ENCODE measurements at regions not wholly inside any gene's neighbourhood (a gene's known extent, or its start where the extent isn't known, plus 50 kb on each side); places are given as distances from the start of the nearest gene placed in this dataset.

- TF ChIP-seq JUN (IDR thresholded peaks at IDR 0.05; ENCODE audit: low read depth, low read length) (no peak), YY1 (IDR thresholded peaks at IDR 0.05; ENCODE audit: low read depth, low read length) (no peak), CTCF (IDR thresholded peaks at IDR 0.05; ENCODE audit: control extremely low read depth in 1 of 3, insufficient read depth in 1 of 3, low read depth in 1 of 3, low read length in 3 of 3) (no peak), GABPA (IDR thresholded peaks at IDR 0.05; ENCODE audit: borderline replicate concordance, insufficient read depth, low read length) (no peak)
Measured at GRCh38 chr6:80449726-80450125, 343.3 kb downstream of the BCKDHB start.

Measured in H1 (cell line).